Parathyroid adenoma (tissue), 2 donors: ENCODE measurements at regions not wholly inside any gene's neighbourhood (a gene's known extent, or its start where the extent isn't known, plus 50 kb on each side); places are given as distances from the start of the nearest gene placed in this dataset.

Source experiments
- H2AFZ ChIP-seq: fragments of 300-600 bp; sonication (generic); one replicate; pipeline ENCODE4 v1.7.0; 2017; ENCODE audit warnings: antibody characterized with exemption, mild to moderate bottlenecking
- H3K27ac ChIP-seq: fragments of 300-600 bp; sonication (generic); one replicate; pipeline ENCODE4 v1.7.0; 2017
- H3K27me3 ChIP-seq: fragments of 300-600 bp; sonication (generic); one replicate; pipeline ENCODE4 v1.7.0; 2017; ENCODE audit warnings: low read length; ENCODE audit not compliant: control insufficient read depth, insufficient read depth
- H3K36me3 ChIP-seq: fragments of 300-600 bp; sonication (generic); one replicate; pipeline ENCODE4 v1.7.0; 2017; ENCODE audit warnings: low read length; ENCODE audit not compliant: control insufficient read depth, insufficient read depth
- H3K4me1 ChIP-seq: fragments of 300-600 bp; sonication (generic); one replicate; pipeline ENCODE4 v1.7.0; 2017; ENCODE audit warnings: control low read depth
- H3K4me2 ChIP-seq: fragments of 300-600 bp; sonication (generic); one replicate; pipeline ENCODE4 v1.7.0; 2017; ENCODE audit warnings: low read length
- H3K4me3 ChIP-seq: fragments of 300-600 bp; sonication (generic); one replicate; pipeline ENCODE4 v1.7.0; 2017; ENCODE audit warnings: low read depth, low read length
- H3K79me2 ChIP-seq: fragments of 300-600 bp; sonication (generic); one replicate; pipeline ENCODE4 v1.7.0; 2017; ENCODE audit warnings: control low read depth
- H3K9ac ChIP-seq: fragments of 300-600 bp; sonication (generic); one replicate; pipeline ENCODE4 v1.7.0; 2017; ENCODE audit warnings: mild to moderate bottlenecking
- H3K9me3 ChIP-seq: fragments of 300-600 bp; sonication (generic); one replicate; pipeline ENCODE4 v1.7.0; 2017; ENCODE audit warnings: low read length; ENCODE audit not compliant: control insufficient read depth
- TF ChIP-seq, protein P1 (sequence below): fragments of 300-600 bp; sonication (generic); IDR thresholded peaks from one replicate; pipeline ENCODE4 v1.7.0; 2017; ENCODE audit warnings: antibody characterized with exemption, mild to moderate bottlenecking
- donor health status: primary hyperparathyroidism.

DNA sequence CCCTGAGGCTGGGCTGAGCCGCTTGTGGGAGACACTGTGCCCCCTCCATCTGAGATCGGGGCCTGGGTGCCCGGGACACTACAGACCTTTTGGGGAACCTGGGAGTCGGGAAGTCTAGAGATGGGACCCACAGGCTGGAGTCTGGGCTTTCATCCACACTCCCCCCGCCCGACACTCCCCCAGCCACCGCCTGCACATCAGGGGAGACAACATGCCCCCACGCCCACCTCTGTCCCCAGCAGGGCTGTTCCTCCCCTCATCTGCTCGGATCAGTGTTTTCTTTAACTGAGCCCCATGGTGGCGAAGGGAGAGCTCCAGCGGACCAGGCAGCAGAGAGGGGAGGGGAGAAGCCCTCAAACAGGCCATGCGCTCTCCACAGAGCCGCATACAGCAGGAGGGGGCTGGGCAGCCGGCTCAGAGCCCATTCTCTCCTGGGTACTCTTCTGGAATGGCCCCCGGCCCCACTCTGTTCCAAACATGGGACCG, 174.7 kb downstream of the IGLL1 start:
- Histone ChIP-seq H3K27me3 (no peaks in the 10 kb centered on the region), H3K79me2 (no peaks in the 10 kb centered on the region), H3K36me3 (no peaks in the 10 kb centered on the region), H3K4me2 (no peak overlapping the region), H2AFZ (no peak overlapping the region), H3K4me1 (no peaks in the 10 kb centered on the region), H3K27ac (no peak overlapping the region), H3K9ac (no peak overlapping the region), H3K9me3 (no peaks in the 10 kb centered on the region), H3K4me3 (no peak overlapping the region)
- TF ChIP-seq, protein P1, sequence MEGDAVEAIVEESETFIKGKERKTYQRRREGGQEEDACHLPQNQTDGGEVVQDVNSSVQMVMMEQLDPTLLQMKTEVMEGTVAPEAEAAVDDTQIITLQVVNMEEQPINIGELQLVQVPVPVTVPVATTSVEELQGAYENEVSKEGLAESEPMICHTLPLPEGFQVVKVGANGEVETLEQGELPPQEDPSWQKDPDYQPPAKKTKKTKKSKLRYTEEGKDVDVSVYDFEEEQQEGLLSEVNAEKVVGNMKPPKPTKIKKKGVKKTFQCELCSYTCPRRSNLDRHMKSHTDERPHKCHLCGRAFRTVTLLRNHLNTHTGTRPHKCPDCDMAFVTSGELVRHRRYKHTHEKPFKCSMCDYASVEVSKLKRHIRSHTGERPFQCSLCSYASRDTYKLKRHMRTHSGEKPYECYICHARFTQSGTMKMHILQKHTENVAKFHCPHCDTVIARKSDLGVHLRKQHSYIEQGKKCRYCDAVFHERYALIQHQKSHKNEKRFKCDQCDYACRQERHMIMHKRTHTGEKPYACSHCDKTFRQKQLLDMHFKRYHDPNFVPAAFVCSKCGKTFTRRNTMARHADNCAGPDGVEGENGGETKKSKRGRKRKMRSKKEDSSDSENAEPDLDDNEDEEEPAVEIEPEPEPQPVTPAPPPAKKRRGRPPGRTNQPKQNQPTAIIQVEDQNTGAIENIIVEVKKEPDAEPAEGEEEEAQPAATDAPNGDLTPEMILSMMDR, result no peak

DNA sequence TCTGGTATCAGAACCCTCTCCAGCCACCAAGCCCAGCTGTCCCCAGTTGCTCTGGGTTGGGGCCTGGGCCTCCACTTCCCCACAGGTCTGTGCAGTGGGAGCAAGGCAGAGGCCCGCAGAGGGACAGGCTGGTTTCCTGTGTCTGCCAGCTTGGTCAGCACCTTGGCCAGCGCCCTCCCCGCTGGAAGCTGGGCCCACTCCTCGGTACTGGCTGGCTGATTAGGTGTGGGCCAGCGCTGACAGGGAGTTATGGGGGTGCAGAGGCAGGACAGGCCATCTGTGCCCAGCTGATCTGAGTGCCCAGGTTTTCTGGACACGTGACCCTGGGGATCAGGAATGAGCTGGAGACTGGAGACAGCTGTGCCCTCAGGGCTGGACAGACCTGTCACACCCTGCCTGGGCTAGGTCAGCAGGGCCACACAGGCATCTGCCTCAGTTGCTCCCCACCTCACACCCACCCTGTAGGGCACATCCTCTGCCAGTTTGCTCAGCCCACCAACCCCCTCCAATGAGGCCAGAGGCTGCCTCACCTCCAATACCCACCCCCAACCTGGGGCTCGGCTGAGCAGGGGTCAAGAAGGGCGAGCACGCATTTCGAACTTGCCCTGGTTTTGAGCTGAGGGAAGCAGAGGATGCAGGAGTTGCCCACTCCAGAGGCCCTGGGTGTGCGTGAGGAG, 175.3 kb downstream of the IGLL1 start:
- TF ChIP-seq, protein P1, result no peak
- no peak overlapping the region for H3K4me3 ChIP-seq
- H3K36me3 ChIP-seq, result no peaks in the 10 kb centered on the region
- H3K79me2 ChIP-seq, result no peaks in the 10 kb centered on the region
- no peaks in the 10 kb centered on the region for H3K27me3 ChIP-seq
- no peak overlapping the region for H3K4me2 ChIP-seq
- H3K4me1 ChIP-seq, result no peaks in the 10 kb centered on the region
- H2AFZ ChIP-seq, result no peak overlapping the region
- no peak overlapping the region for H3K9ac ChIP-seq
- no peaks in the 10 kb centered on the region for H3K9me3 ChIP-seq
- no peak overlapping the region for H3K27ac ChIP-seq

DNA sequence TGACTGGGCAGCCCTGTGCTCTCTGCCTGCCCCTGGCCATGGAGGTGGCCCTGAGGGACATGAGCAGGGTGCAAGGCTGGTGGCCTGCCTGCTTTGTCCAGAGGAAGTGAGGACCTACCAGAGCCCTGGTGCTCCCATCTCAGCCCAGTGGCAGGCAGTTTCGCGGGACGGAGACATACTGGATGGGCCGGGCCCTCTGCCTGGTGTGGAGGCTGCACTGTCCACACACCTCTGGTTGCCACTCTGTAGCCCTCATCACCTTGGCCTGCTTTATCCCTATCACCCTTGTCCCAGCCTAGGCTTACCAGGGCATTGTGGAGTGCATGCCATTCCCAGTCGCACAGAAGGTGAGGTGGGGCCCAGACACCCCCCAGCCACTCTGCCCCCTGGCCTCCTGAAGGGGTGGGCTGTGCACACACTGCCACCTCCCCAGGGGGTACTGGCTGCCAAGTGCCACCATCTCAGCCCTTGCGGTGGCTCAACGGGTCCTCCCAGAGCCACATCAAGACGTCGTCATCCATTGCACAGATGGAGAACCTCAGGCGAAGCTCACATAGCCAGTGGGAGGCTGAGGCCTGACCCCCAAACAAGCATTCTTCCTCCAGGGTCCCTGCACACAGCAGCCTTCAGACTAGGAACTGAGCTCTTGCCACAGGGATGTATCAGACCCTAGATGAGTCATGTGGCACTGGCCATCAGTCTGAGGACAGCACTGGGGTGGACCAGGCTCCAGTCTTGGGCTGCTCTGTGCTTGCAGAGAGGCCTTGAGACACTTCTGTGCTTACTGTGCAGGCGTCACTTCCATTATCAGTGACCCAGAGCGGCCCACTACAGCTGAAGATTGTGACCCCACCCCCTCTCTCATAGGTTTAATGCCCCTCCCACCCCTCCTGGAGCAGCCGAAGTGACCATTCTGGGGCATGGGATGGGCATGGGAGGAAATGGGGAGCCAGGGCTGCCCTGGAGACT, 176.1 kb downstream of the IGLL1 start:
- no peaks in the 10 kb centered on the region for H3K4me1 ChIP-seq
- TF ChIP-seq, protein P1, result no peak
- no peak overlapping the region for H3K27ac ChIP-seq
- no peaks in the 10 kb centered on the region for H3K36me3 ChIP-seq
- H3K4me2 ChIP-seq, result no peak overlapping the region
- no peaks in the 10 kb centered on the region for H3K79me2 ChIP-seq
- no peaks in the 10 kb centered on the region for H3K27me3 ChIP-seq
- H3K4me3 ChIP-seq, result no peak overlapping the region
- H2AFZ ChIP-seq, result no peak overlapping the region
- no peaks in the 10 kb centered on the region for H3K9me3 ChIP-seq
- H3K9ac ChIP-seq, result no peak overlapping the region

DNA sequence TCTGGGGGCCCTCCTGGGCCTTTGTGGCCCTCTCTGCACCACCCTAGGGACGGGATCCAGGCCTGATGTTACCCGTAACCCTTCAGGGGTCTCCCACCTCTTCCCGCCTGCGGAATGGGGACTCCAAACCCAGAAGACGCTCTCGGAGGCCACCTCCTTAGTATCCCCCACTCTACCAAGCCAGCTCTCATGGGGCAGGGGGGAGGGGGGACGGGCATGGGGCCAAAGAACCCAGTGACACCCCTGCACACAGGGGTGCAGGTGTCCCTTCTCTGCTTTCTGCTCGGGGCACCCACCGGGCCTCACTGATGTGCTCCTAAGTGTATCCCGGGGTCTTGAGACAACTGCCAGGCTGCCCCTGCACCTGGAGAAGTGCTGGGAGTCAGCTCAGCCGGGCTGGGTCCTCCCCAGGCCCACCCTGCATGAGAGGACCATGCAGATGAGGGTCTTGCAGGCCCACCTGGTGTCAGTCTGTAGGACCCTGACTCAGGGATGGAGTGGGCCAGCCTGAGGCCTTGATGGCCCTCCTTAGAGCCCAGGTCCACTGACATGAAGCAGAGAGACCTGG, 176.9 kb downstream of the IGLL1 start:
- no peaks in the 10 kb centered on the region for H3K36me3 ChIP-seq
- H3K9ac ChIP-seq, result peak overlapping the region; percentile 19
- peak overlapping the region; percentile 32 for H3K27ac ChIP-seq
- TF ChIP-seq, protein P1, result no peak
- H3K27me3 ChIP-seq, result no peaks in the 10 kb centered on the region
- peak overlapping the region; percentile 83 for H2AFZ ChIP-seq
- no peaks in the 10 kb centered on the region for H3K4me1 ChIP-seq
- H3K79me2 ChIP-seq, result no peaks in the 10 kb centered on the region
- H3K4me3 ChIP-seq, result no peak overlapping the region
- H3K4me2 ChIP-seq, result no peak overlapping the region
- no peaks in the 10 kb centered on the region for H3K9me3 ChIP-seq
